ENCODE measurements at regions not wholly inside any gene's neighbourhood (a gene's known extent, or its start where the extent isn't known, plus 50 kb on each side); places are given as distances from the start of the nearest gene placed in this dataset.
"Not testable (repeated sequence)": the region's sequence is repeated elsewhere in the genome, so short reads cannot be mapped to it uniquely, and the experiment has no call there.

- no peak for DNase-seq (ENCODE audit: low read depth in 2 of 2)
Observed at GRCh38 chr4:64014647-64015046, 394.6 kb downstream of the TECRL start.

- no peak for DNase-seq (ENCODE audit: low read depth in 2 of 2)
Observed at GRCh38 chr4:64001229-64001898, 407.9 kb downstream of the TECRL start.

- no peak for DNase-seq (ENCODE audit: low read depth in 2 of 2)
Observed at GRCh38 chr4:64000241-64000640, 409.0 kb downstream of the TECRL start.

GRCh38 chr4:63986253-63986652, 423.0 kb downstream of the TECRL start:
- DNase-seq (ENCODE audit: low read depth in 2 of 2), result no peak

GRCh38 chr4:63983224-63983623, 426.0 kb downstream of the TECRL start:
- DNase-seq (ENCODE audit: low read depth in 2 of 2), result no peak

GRCh38 chr4:63965875-63966274, 443.4 kb downstream of the TECRL start:
- DNase-seq (ENCODE audit: low read depth in 2 of 2), result no peak

- DNase-seq (ENCODE audit: low read depth in 2 of 2), result not testable (repeated sequence)
Observed at GRCh38 chr4:63942706-63943286, 466.5 kb downstream of the TECRL start.

- DNase-seq (ENCODE audit: low read depth in 2 of 2), result no peak
Observed at GRCh38 chr4:63937961-63938360, 471.3 kb downstream of the TECRL start.

- DNase-seq (ENCODE audit: low read depth in 2 of 2), result no peak
Observed at GRCh38 chr4:63922146-63922545, 487.1 kb downstream of the TECRL start.

- DNase-seq (ENCODE audit: low read depth in 2 of 2), result no peak
Observed at GRCh38 chr4:63921561-63921960, 487.7 kb downstream of the TECRL start.

- DNase-seq (ENCODE audit: low read depth in 2 of 2), result no peak
Observed at GRCh38 chr4:63919636-63920365, 489.4 kb downstream of the TECRL start.

- no peak for DNase-seq (ENCODE audit: low read depth in 2 of 2)
Observed at GRCh38 chr4:63906660-63907183, 502.5 kb downstream of the TECRL start.

- no peak for DNase-seq (ENCODE audit: low read depth in 2 of 2)
Observed at GRCh38 chr4:63904201-63904600, 505.0 kb downstream of the TECRL start.

- no peak for DNase-seq (ENCODE audit: low read depth in 2 of 2)
Observed at GRCh38 chr4:63901304-63901703, 507.9 kb downstream of the TECRL start.

GRCh38 chr4:63898961-63899360, 510.3 kb downstream of the TECRL start:
- no peak for DNase-seq (ENCODE audit: low read depth in 2 of 2)

GRCh38 chr4:63894161-63894560, 515.1 kb downstream of the TECRL start:
- no peak for DNase-seq (ENCODE audit: low read depth in 2 of 2)

- no peak for DNase-seq (ENCODE audit: low read depth in 2 of 2)
Observed at GRCh38 chr4:63869370-63869769, 539.9 kb downstream of the TECRL start.

GRCh38 chr4:63851496-63851895, 557.8 kb downstream of the TECRL start:
- DNase-seq (ENCODE audit: low read depth in 2 of 2), result no peak

- DNase-seq (ENCODE audit: low read depth in 2 of 2), result no peak
Observed at GRCh38 chr4:63841266-63841665, 568.0 kb downstream of the TECRL start.

GRCh38 chr4:63831590-63832155, 577.6 kb downstream of the TECRL start:
- no peak for DNase-seq (ENCODE audit: low read depth in 2 of 2)

- DNase-seq (ENCODE audit: low read depth in 2 of 2), result no peak
Observed at GRCh38 chr4:63817196-63817865, 591.9 kb downstream of the TECRL start.

All from stimulated activated CD4-positive, alpha-beta T cell treated with anti-CD3 and anti-CD28 coated beads, Interleukin-12 subunit alpha, Interleukin-12 subunit beta, amount 100 ng/mL, for 24 hours (primary cell).